RPMI8226 (cell line): ENCODE measurements at regions not wholly inside any gene's neighbourhood (a gene's known extent, or its start where the extent isn't known, plus 50 kb on each side); places are given as distances from the start of the nearest gene placed in this dataset.
"Not testable (repeated sequence)": the region's sequence is repeated elsewhere in the genome, so short reads cannot be mapped to it uniquely, and the experiment has no call there.

Experiments
- DNase-seq: peaks from one replicate; pipeline ENCODE4 v3.0.0-alpha.2; 2015

DNA sequence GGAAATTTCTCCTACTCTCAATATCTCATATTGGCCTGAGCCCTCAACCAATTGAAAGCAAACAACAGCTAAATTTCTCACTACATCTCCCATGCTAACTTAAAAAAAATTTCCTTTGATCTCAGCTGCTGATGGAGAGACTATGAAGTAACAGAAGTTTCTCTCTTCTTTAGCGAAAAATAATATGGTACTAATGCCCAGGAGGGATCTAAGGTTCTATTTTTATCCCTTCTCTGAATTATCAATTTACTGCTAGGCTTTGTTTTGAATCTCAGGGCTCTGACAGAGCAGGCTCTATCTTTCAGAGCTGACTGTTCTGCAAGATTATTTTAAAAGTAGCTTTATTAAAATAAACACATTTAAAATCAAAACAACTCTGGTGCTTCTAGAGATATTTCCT lies 558.6 kb downstream of the KCNA4 start:
- DNase-seq, result no peak

DNA sequence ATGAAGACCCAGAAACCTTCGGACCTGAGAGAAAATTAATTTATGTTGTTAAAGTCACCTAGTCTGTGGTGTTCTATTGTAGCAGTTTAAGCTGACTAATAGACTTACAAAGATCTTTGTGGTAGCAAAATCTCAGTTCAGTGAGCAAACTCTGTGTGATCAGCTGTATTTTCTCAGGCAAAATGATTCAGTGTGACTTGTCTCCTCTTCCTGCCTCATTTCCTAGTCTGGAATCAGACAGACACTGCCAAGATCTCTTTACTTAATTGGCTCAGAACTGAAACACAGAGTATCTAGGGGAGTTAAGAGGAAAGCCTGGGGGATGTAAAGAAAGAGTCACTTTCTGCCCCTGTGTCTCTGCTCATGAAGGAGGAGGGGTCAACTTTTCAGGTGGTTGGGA lies 564.7 kb downstream of the KCNA4 start:
- no peak for DNase-seq

DNA sequence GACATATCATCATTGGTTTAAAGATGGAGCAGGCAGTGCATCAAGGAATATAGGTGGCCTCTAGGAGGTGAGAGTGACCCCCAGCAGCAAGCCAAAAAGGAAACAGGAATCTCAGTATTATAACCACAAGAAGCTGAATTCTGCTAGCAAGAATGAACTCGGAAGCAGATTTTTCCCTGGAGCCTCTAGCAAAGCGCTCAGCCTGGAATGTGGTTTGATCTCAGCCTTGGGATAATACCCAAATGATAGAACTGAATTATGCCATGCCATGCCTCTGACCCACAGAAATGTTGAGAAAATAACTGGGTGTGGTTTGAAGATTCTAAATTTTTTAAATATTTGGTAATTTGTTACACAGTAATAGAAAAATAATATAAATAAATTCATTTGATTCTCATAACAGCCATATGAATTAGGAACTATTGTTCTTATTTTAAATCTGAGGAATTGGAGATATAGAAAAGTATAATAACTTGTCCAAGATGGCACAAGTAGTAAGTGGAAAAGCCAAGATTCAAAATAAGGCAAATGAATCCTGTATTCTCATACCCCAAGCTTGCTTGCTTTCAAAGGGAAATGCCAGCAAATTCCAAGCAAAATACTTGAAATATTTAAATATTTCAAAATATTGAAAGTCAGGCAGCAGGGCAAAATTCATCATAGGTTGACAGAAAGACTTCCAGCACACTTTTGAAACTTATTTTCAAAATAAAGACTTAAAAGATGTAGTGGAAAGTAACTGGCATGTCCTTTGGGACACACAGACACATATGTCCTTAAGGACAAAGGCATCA lies 567.4 kb downstream of the KCNA4 start:
- no peak for DNase-seq

- DNase-seq, result peak; percentile 4
These were observed 568.5 kb downstream of the KCNA4 start for GRCh38 chr11:29448246-29448877.

DNA sequence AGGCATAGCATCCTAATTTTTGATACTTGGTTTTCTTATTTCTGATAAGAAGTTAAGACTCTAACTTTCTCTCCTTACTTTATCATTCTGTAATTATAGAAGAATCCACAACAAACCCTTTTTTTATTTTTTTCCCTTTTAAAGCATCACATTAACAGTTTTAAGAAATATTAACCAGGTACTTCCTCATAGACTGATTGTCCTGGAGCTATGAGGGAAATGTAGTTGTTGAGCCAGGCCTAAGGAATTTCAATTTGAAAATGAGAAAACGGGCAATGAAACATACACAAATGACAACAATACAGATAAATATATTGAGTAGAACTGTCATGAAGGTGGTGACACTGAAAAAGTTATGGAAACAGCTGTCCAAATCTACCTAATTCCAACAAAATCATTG lies 569.0 kb downstream of the KCNA4 start:
- no peak for DNase-seq

DNA sequence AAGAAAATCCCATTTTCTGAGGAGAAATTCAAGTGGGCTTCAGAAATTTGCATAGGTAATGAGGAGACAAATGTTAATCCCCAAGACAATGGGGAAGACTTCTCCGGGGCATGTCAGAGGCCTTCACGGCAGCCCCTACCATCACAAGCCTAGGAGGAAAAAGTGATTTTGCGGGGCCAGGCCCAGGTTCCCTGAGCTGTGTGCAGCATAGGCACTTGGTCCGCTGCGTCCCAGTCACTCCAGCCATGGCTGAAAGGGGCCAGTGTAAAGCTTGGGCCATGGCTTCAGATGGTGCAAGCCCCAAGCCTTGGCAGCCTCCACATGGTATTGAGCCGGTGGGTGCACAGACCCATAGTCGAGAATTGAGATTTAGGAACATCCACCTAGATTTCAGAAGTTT lies 570.7 kb downstream of the KCNA4 start:
- no peak for DNase-seq

DNA sequence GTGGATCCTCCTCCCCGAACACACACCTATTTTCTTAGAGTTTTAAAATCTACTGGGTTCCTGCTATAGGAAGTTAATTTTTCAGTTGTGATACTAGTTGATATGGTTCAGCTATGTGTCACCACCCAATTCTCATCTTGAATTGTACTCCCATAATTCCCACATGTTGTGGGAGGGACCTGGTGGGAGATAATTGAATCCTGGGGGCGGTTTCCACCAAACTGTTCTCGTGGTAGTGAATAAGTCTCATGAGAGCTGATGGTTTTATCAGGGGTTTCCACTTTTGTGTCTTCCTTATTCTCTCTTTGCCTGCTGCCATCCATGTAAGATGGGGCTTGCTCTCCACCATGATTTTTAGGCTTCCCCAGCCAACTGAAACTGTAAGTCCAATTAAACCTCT lies 571.6 kb downstream of the KCNA4 start:
- DNase-seq, result not testable (repeated sequence)

DNA sequence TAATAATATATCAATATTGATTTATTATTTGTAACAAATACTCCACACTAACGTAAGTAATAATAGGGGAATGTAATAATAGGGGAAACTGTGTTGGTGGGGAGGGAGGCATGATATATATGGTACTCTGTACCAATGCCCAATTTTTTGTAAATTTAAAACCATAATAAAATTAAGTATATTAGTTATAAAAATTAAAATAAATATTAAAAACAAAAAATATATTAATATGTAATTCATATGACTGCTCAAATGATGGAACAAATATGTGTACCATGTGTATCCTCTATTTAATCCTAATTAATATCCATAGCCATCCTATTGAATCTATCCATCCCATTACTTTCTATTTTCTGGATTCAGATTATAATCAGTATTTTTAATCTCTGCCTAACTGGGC lies 578.0 kb downstream of the KCNA4 start:
- DNase-seq, result no peak

- no peak for DNase-seq
These were observed 581.4 kb downstream of the KCNA4 start for GRCh38 chr11:29435421-29435820.

DNA sequence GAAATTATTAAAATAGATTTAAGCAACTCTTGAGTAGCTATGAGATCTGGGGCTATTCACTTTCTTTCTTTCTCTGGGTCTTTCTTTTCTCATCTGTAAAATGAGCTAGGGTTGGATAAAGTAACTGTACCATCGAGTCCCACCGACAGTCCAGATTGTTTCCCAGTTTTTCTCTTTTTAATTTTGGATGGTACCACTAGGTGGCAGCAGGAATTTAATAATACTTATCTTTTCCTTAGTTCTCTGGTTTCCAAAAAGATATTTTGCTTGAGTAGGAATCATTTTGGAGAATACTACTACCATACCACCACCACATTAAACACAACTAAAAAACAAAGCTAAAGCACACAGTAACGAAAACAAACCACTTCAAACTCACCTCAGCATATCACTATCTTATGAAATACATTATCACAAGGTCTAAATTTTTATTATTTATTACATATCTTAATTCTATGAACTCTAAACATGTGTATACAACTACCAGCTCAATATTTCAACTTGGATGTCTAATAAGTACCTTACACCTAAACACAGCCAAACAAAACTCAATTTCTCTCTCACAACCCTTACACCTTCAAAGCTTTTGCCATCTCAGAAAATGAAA lies 584.0 kb downstream of the KCNA4 start:
- DNase-seq, result no peak

GRCh38 chr11:29405305-29405704 lies 611.5 kb downstream of the KCNA4 start:
- DNase-seq, result no peak

- no peak for DNase-seq
These were observed 621.2 kb downstream of the KCNA4 start for GRCh38 chr11:29395555-29396072.

DNA sequence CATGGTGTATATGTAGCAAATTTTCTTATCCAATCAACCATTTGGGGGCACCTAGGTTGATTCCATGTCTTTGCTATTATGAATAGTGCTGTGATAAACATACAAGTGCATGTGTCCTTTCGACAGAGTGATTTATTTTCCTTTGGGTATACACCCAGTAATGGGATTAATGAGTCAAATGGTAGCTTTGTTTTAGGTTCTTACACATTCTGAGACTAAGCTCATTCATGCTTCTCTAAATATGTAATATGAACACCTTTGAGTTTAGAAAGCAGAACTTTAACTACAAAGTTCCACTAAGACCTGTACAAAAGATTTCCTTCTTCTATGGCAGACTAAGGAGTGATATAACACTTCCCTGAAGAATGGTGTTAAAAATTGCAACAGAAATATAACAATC lies 627.0 kb downstream of the KCNA4 start:
- no peak for DNase-seq

GRCh38 chr11:29373725-29374124 lies 643.1 kb downstream of the KCNA4 start:
- DNase-seq, result no peak

GRCh38 chr11:29368126-29368525 lies 648.7 kb downstream of the KCNA4 start:
- DNase-seq, result no peak

GRCh38 chr11:29364006-29364405 lies 652.8 kb downstream of the KCNA4 start:
- DNase-seq, result no peak

GRCh38 chr11:29361369-29361768 lies 655.5 kb downstream of the KCNA4 start:
- DNase-seq, result no peak

GRCh38 chr11:29353833-29354232 lies 663.0 kb downstream of the KCNA4 start:
- no peak for DNase-seq

DNA sequence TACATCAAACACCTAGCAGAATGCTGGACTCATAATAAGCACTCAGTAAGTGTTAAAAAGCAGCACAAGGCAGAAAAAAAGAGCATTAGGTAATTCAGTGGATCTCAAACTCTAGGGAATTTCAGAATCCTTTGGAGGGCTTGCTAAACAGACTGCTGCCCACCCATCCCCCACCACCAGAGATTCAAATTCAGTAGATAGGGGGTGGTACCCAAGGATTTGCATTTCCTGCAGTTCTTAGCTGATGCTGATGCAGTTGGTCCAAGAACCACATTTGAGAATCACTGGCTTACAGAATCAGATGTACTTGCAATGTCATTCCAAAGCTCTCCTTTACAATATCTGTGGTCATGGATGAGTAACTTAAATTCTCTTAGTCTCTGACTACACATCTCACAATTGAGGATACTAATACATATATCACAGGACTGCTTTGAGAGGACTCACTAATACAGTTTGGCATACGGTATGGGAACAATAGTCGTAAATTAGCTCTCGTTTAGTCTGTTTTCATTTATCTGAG lies 664.5 kb downstream of the KCNA4 start:
- no peak for DNase-seq

GRCh38 chr11:29351301-29351873 lies 665.4 kb downstream of the KCNA4 start:
- no peak for DNase-seq

- DNase-seq, result peak; percentile 37
These were observed 673.1 kb downstream of the KCNA4 start for GRCh38 chr11:29343465-29344333.
